ENCODE measurements at regions not wholly inside any gene's neighbourhood (a gene's known extent, or its start where the extent isn't known, plus 50 kb on each side); places are given as distances from the start of the nearest gene placed in this dataset.

GRCh38 chr1:193494368-193494767 lies 308.0 kb upstream of the B3GALT2 start:
- H3K4me1 ChIP-seq (ENCODE audit: control insufficient read depth in 2 of 3, insufficient read depth in 2 of 3, low read depth in 1 of 3, low read length in 3 of 3) = no peaks in the 10 kb centered on the region
- FAIRE-seq = no peak

GRCh38 chr1:193489191-193489590 lies 302.8 kb upstream of the B3GALT2 start:
- FAIRE-seq = no peak
- Histone ChIP-seq H3K36me3 (ENCODE audit: control insufficient read depth in 2 of 3, insufficient read depth in 3 of 3, low read length in 3 of 3) (no peaks in the 10 kb centered on the region), H3K27ac (ENCODE audit: low read depth in 2 of 2, low read length in 2 of 2) (no peak overlapping the region), H3K4me1 (ENCODE audit: control insufficient read depth in 2 of 3, insufficient read depth in 2 of 3, low read depth in 1 of 3, low read length in 3 of 3) (no peaks in the 10 kb centered on the region), H3K9me3 (ENCODE audit: control insufficient read depth in 2 of 3, insufficient read depth in 1 of 3, low read length in 3 of 3) (peaks cover 0 to 2% (median 0%) of the 10 kb centered on the region in 3 donors), H3K9ac (ENCODE audit: low read length in 3 of 3) (no peak overlapping the region), H3K4me3 (ENCODE audit: low read length in 3 of 3) (no peak overlapping the region), H3K27me3 (ENCODE audit: control insufficient read depth, insufficient read depth, low read length) (no peaks in the 10 kb centered on the region)
- intact Hi-C loops (cut with DNase I) = no loop called here
- TF ChIP-seq CTCF (IDR thresholded peaks at IDR 0.05; ENCODE audit: borderline replicate concordance, extremely low read depth, insufficient read depth) = no peak
- DNase-seq = no peak

More at GRCh38 chr1:193494368-193494767, 308.0 kb upstream of the B3GALT2 start:
- H3K9me3 ChIP-seq (ENCODE audit: control insufficient read depth in 2 of 3, insufficient read depth in 1 of 3, low read length in 3 of 3) = peaks cover 0 to 2% (median 0%) of the 10 kb centered on the region in 3 donors
- no peak overlapping the region for H3K4me3 ChIP-seq (ENCODE audit: low read length in 3 of 3)
- no peak overlapping the region for H3K9ac ChIP-seq (ENCODE audit: low read length in 3 of 3)
- TF ChIP-seq CTCF (IDR thresholded peaks at IDR 0.05; ENCODE audit: borderline replicate concordance, extremely low read depth, insufficient read depth) = no peak
- H3K27me3 ChIP-seq (ENCODE audit: control insufficient read depth, insufficient read depth, low read length) = no peaks in the 10 kb centered on the region
- no peak overlapping the region for H3K27ac ChIP-seq (ENCODE audit: low read depth in 2 of 2, low read length in 2 of 2)
- H3K36me3 ChIP-seq (ENCODE audit: control insufficient read depth in 2 of 3, insufficient read depth in 3 of 3, low read length in 3 of 3) = no peaks in the 10 kb centered on the region
- DNase-seq = no peak
- intact Hi-C loops (cut with DNase I) = no loop called here

- no peak overlapping the region for H3K9ac ChIP-seq (ENCODE audit: low read length in 3 of 3)
- H3K27me3 ChIP-seq (ENCODE audit: control insufficient read depth, insufficient read depth, low read length) = no peaks in the 10 kb centered on the region
- intact Hi-C loops (cut with DNase I) = no loop called here
- TF ChIP-seq CTCF (IDR thresholded peaks at IDR 0.05; ENCODE audit: borderline replicate concordance, extremely low read depth, insufficient read depth) = no peak
- H3K9me3 ChIP-seq (ENCODE audit: control insufficient read depth in 2 of 3, insufficient read depth in 1 of 3, low read length in 3 of 3) = peaks cover 0 to 2% (median 0%) of the 10 kb centered on the region in 3 donors
- H3K4me3 ChIP-seq (ENCODE audit: low read length in 3 of 3) = no peak overlapping the region
- no peak for FAIRE-seq
- H3K4me1 ChIP-seq (ENCODE audit: control insufficient read depth in 2 of 3, insufficient read depth in 2 of 3, low read depth in 1 of 3, low read length in 3 of 3) = no peaks in the 10 kb centered on the region
- H3K36me3 ChIP-seq (ENCODE audit: control insufficient read depth in 2 of 3, insufficient read depth in 3 of 3, low read length in 3 of 3) = no peaks in the 10 kb centered on the region
- DNase-seq = no peak
- no peak overlapping the region for H3K27ac ChIP-seq (ENCODE audit: low read depth in 2 of 2, low read length in 2 of 2)
Measured at GRCh38 chr1:193487722-193488121, 301.3 kb upstream of the B3GALT2 start.

- FAIRE-seq (no peak), DNase-seq (no peak)
- Histone ChIP-seq H3K9ac (ENCODE audit: low read length in 3 of 3) (no peak overlapping the region), H3K27ac (ENCODE audit: low read depth in 2 of 2, low read length in 2 of 2) (no peak overlapping the region), H3K36me3 (ENCODE audit: control insufficient read depth in 2 of 3, insufficient read depth in 3 of 3, low read length in 3 of 3) (no peaks in the 10 kb centered on the region), H3K27me3 (ENCODE audit: control insufficient read depth, insufficient read depth, low read length) (no peaks in the 10 kb centered on the region), H3K9me3 (ENCODE audit: control insufficient read depth in 2 of 3, insufficient read depth in 1 of 3, low read length in 3 of 3) (peaks cover 0 to 2% (median 0%) of the 10 kb centered on the region in 3 donors), H3K4me1 (ENCODE audit: control insufficient read depth in 2 of 3, insufficient read depth in 2 of 3, low read depth in 1 of 3, low read length in 3 of 3) (no peaks in the 10 kb centered on the region), H3K4me3 (ENCODE audit: low read length in 3 of 3) (no peak overlapping the region)
- intact Hi-C loops (cut with DNase I) = no loop called here
- no peak for TF ChIP-seq CTCF (IDR thresholded peaks at IDR 0.05; ENCODE audit: borderline replicate concordance, extremely low read depth, insufficient read depth)
Measured at GRCh38 chr1:193486671-193487229, 300.3 kb upstream of the B3GALT2 start.

Measured in kidney (tissue), 13 donors.